Adrenal gland (tissue), 5 donors: ENCODE measurements at regions not wholly inside any gene's neighbourhood (a gene's known extent, or its start where the extent isn't known, plus 50 kb on each side); places are given as distances from the start of the nearest gene placed in this dataset.

Experiments used
- POLR2A ChIP-seq, 2 donors: fragments of 450-650 bp; IDR thresholded peaks; one replicate each; pipeline ENCODE4 v1.6.1; 2017; ENCODE audit warnings: antibody characterized with exemption in 2 of 2, mild to moderate bottlenecking in 2 of 2, moderate library complexity in 1 of 2
- TF ChIP-seq, protein P1 (sequence below), 6 experiments: fragments of 450-650 bp in 4 of 6; fragments of 200-600 bp in 2 of 6; sonication (generic) in 1 of 6; IDR thresholded peaks; 1 replicate in 5 of 6; 2 replicates in 1 of 6; pipeline versions ENCODE4 v1.5.1 to v1.8.0; 2016 to 2021; ENCODE audit warnings: antibody characterized with exemption in 6 of 6, mild to moderate bottlenecking in 2 of 6, moderate library complexity in 1 of 6
- donor health status: DM: no; HTN: no; CAD: no.

GRCh38 chr1:60156371-60156770, 82.8 kb upstream of the C1orf87 start:
- TF ChIP-seq POLR2A (IDR thresholded peaks at IDR 0.05), result no peak
- TF ChIP-seq, protein P1, sequence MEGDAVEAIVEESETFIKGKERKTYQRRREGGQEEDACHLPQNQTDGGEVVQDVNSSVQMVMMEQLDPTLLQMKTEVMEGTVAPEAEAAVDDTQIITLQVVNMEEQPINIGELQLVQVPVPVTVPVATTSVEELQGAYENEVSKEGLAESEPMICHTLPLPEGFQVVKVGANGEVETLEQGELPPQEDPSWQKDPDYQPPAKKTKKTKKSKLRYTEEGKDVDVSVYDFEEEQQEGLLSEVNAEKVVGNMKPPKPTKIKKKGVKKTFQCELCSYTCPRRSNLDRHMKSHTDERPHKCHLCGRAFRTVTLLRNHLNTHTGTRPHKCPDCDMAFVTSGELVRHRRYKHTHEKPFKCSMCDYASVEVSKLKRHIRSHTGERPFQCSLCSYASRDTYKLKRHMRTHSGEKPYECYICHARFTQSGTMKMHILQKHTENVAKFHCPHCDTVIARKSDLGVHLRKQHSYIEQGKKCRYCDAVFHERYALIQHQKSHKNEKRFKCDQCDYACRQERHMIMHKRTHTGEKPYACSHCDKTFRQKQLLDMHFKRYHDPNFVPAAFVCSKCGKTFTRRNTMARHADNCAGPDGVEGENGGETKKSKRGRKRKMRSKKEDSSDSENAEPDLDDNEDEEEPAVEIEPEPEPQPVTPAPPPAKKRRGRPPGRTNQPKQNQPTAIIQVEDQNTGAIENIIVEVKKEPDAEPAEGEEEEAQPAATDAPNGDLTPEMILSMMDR (IDR thresholded peaks at IDR 0.05), result no peak
